HL-60 (cell line): ENCODE measurements at regions not wholly inside any gene's neighbourhood (a gene's known extent, or its start where the extent isn't known, plus 50 kb on each side); places are given as distances from the start of the nearest gene placed in this dataset.

Source experiments
- DNase-seq, 2 experiments: peaks; one replicate each; pipeline ENCODE4 v3.0.0-alpha.2; 2010 to 2020; ENCODE audit warnings: low read depth in 1 of 2, low spot score in 1 of 2
- H3K27ac ChIP-seq: fragments of 250-450 bp; sonication (Bioruptor Pico); replicated peaks from 2 replicates; pipeline ENCODE4 v1.5.1; 2020; ENCODE audit warnings: mild to moderate bottlenecking, moderate library complexity
- H3K27me3 ChIP-seq: fragments of 250-450 bp; sonication (Bioruptor Pico); 2 replicates; pipeline ENCODE4 v1.5.1; 2021; ENCODE audit warnings: mild to moderate bottlenecking, moderate library complexity; ENCODE audit not compliant: insufficient read depth, poor library complexity, severe bottlenecking
- H3K4me3 ChIP-seq: replicated peaks from 2 replicates; pipeline ENCODE4 v1.5.1; 2011; ENCODE audit warnings: mild to moderate bottlenecking, control low read depth, low read length; ENCODE audit not compliant: insufficient read depth
- GABPA ChIP-seq: IDR thresholded peaks from 2 replicates; pipeline ENCODE4 v1.6.1; 2012; ENCODE audit warnings: low read depth
- POLR2AphosphoS5 ChIP-seq: IDR thresholded peaks from 2 replicates; pipeline ENCODE4 v1.6.1; 2012; ENCODE audit warnings: low read depth
- SPI1 ChIP-seq: IDR thresholded peaks from 2 replicates; pipeline ENCODE4 v1.6.1; 2012; ENCODE audit warnings: low read depth, mild to moderate bottlenecking, borderline replicate concordance
- TF ChIP-seq, protein P1 (sequence below): IDR thresholded peaks from one replicate; pipeline ENCODE4 v1.5.1; 2011; ENCODE audit warnings: low read length, control low read depth, inconsistent platforms; ENCODE audit not compliant: insufficient read depth
- TF ChIP-seq, protein P2 (sequence below): IDR thresholded peaks from 2 replicates; pipeline ENCODE4 v1.6.1; 2012; ENCODE audit warnings: low read depth; ENCODE audit not compliant: insufficient replicate concordance

DNA sequence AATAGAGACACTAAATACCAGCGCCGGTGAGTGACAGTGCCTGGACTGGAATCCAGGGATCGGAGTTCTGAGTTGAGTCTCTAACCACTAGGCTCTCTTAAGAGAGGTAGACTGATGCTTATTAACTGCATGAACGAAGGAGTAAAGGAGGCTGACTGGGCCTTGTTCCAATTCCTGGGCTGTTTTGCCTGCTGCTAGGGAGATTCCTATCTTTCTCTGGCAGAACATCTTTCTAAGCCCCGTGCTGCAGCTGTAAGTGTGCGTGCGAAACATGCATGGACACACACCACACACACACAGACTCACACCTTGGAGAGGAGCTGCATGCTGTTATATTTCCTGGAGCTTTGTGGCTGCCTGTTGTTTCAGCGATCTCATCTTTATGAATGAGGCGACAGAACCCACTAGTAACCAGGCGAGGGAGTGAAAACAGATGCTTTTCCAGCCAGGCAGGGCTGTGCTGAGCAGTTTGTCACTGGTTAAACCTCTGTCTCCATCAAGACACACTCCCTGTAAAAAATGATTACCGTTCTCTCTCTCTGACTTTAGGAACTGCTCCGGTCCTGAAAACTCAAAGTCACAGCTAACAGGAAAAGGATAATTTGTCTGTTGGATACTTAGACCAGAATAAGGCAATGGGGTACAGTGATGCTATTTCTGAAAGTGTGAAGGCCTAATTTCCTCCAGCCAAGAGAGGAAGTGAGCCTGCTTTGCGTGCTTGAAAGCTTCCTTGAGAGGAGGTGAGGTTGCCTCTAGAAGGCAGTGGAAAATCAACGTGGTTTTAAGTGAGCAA, 157.4 kb upstream of the ZNF217 start:
- TF ChIP-seq SPI1 (peak; percentile 98), POLR2AphosphoS5 (peak; percentile 71), GABPA (no peak)
- TF ChIP-seq, protein P1, sequence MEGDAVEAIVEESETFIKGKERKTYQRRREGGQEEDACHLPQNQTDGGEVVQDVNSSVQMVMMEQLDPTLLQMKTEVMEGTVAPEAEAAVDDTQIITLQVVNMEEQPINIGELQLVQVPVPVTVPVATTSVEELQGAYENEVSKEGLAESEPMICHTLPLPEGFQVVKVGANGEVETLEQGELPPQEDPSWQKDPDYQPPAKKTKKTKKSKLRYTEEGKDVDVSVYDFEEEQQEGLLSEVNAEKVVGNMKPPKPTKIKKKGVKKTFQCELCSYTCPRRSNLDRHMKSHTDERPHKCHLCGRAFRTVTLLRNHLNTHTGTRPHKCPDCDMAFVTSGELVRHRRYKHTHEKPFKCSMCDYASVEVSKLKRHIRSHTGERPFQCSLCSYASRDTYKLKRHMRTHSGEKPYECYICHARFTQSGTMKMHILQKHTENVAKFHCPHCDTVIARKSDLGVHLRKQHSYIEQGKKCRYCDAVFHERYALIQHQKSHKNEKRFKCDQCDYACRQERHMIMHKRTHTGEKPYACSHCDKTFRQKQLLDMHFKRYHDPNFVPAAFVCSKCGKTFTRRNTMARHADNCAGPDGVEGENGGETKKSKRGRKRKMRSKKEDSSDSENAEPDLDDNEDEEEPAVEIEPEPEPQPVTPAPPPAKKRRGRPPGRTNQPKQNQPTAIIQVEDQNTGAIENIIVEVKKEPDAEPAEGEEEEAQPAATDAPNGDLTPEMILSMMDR, result no peak
- TF ChIP-seq, protein P2, sequence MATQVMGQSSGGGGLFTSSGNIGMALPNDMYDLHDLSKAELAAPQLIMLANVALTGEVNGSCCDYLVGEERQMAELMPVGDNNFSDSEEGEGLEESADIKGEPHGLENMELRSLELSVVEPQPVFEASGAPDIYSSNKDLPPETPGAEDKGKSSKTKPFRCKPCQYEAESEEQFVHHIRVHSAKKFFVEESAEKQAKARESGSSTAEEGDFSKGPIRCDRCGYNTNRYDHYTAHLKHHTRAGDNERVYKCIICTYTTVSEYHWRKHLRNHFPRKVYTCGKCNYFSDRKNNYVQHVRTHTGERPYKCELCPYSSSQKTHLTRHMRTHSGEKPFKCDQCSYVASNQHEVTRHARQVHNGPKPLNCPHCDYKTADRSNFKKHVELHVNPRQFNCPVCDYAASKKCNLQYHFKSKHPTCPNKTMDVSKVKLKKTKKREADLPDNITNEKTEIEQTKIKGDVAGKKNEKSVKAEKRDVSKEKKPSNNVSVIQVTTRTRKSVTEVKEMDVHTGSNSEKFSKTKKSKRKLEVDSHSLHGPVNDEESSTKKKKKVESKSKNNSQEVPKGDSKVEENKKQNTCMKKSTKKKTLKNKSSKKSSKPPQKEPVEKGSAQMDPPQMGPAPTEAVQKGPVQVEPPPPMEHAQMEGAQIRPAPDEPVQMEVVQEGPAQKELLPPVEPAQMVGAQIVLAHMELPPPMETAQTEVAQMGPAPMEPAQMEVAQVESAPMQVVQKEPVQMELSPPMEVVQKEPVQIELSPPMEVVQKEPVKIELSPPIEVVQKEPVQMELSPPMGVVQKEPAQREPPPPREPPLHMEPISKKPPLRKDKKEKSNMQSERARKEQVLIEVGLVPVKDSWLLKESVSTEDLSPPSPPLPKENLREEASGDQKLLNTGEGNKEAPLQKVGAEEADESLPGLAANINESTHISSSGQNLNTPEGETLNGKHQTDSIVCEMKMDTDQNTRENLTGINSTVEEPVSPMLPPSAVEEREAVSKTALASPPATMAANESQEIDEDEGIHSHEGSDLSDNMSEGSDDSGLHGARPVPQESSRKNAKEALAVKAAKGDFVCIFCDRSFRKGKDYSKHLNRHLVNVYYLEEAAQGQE, result no peak
- no peaks in the 10 kb centered on the region for H3K27me3 ChIP-seq
- no peak overlapping the region for H3K4me3 ChIP-seq
- DNase-seq, result peak; percentile 65 to 86
- H3K27ac ChIP-seq, result peak overlapping the region; percentile 82

DNA sequence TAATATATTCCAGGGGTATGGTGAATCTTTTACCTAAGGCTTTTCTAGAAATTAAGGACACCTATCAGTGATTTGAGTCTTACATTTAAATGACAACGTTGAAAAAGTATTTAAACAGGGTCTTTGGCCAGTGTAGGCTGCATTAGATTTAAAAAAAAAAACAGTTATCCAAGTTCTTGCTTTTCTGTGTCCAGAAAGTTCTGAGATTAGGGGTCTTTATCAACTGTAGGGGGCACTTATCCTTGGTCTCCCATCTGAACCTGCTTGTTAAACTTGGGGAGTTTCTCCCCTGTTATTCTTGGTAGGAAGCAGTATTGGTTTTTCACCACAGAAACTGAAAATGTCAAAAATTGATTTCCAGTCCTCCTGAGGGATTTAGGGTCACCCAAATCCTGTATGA, 155.9 kb upstream of the ZNF217 start:
- Histone ChIP-seq H3K27me3 (no peaks in the 10 kb centered on the region), H3K4me3 (no peak overlapping the region), H3K27ac (no peak overlapping the region)
- DNase-seq, result no peak
- TF ChIP-seq, protein P1, result no peak
- TF ChIP-seq SPI1, result no peak
- no peak for TF ChIP-seq GABPA
- TF ChIP-seq, protein P2, result no peak
- TF ChIP-seq POLR2AphosphoS5, result no peak

DNA sequence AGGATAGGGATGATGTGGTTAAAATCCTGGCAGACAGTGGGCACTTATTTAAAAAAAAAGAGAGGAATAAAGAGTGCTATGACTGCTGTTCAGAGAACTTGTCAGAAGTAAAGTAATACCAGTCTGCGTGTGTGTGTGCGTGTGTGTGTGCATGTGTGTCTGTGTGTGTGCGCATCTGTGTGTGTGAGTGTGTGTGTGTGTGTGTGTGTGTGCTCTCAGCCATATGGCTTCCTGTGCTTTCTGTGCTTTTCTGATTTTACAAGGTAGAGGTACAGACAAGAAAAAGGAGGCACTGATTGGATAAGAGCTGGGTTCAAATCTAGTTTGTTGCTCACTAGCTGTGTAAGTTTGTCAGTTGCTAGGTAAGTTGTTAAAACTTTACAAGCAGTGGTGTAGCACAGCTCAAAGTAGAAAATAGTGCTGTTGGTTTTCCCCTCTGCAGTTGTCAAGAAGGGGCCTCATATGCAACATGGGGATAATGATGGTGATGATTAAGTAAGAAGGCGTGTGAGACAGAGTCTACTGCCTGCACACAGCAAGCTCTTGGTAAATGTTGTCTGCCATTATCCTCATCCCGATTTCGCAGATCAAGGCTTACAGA, 155.3 kb upstream of the ZNF217 start:
- Histone ChIP-seq H3K27ac (no peak overlapping the region), H3K4me3 (no peak overlapping the region), H3K27me3 (no peaks in the 10 kb centered on the region)
- no peak for TF ChIP-seq GABPA
- TF ChIP-seq, protein P2, result no peak
- no peak for DNase-seq
